Natural killer cell (primary cell): ENCODE measurements at regions not wholly inside any gene's neighbourhood (a gene's known extent, or its start where the extent isn't known, plus 50 kb on each side); places are given as distances from the start of the nearest gene placed in this dataset.

ENCODE experiments used
- ATAC-seq, 3 donors: fragments of 150-1000 bp in 2 of 3; fragments of 200-7000 bp in 1 of 3; cut with Tn5 transposase; 1 replicate in 1 of 3; 2 replicates in 2 of 3; pipeline ENCODE4 v1.10.0; 2021; ENCODE audit warnings: mild to moderate bottlenecking in 2 of 3, moderate library complexity in 2 of 3
- DNase-seq, 2 donors: peaks; one replicate each; pipeline versions ENCODE4 v3.0.0 to v3.0.0-alpha.2; 2013 to 2021; ENCODE audit warnings: mixed read lengths in 1 of 2
- H3K27ac ChIP-seq: one replicate; pipeline ENCODE4 v1.5.1; 2013; ENCODE audit warnings: mild to moderate bottlenecking, low read length
- H3K27me3 ChIP-seq: one replicate; pipeline ENCODE4 v1.6.1; 2013; ENCODE audit warnings: low read length; ENCODE audit not compliant: control insufficient read depth, insufficient read depth
- H3K36me3 ChIP-seq: one replicate; pipeline ENCODE4 v1.6.1; 2013; ENCODE audit warnings: low read length; ENCODE audit not compliant: control insufficient read depth, insufficient read depth
- H3K4me1 ChIP-seq: one replicate; pipeline ENCODE4 v1.6.1; 2013; ENCODE audit warnings: low read length; ENCODE audit not compliant: control insufficient read depth, insufficient read depth
- H3K4me3 ChIP-seq: one replicate; pipeline ENCODE4 v1.5.1; 2013; ENCODE audit warnings: low read length
- H3K9me3 ChIP-seq: one replicate; pipeline ENCODE4 v1.6.1; 2013; ENCODE audit warnings: low read length; ENCODE audit not compliant: control insufficient read depth, insufficient read depth
- H3K27ac Mint-ChIP-seq, 2 donors: one replicate each; pipeline ENCODE4 v1.8.0; 2022; ENCODE audit warnings: mild to moderate bottlenecking in 2 of 2, mixed read lengths in 2 of 2, moderate library complexity in 1 of 2
- H3K27me3 Mint-ChIP-seq, 2 donors: one replicate each; pipeline ENCODE4 v1.8.0; 2022; ENCODE audit warnings: low read depth in 2 of 2, mixed read lengths in 2 of 2
- H3K36me3 Mint-ChIP-seq: one replicate; pipeline ENCODE4 v1.8.0; 2022; ENCODE audit warnings: mixed read lengths
- H3K4me1 Mint-ChIP-seq, 2 donors: one replicate each; pipeline ENCODE4 v1.8.0; 2022; ENCODE audit warnings: mixed read lengths in 2 of 2
- H3K4me3 Mint-ChIP-seq: one replicate; pipeline ENCODE4 v1.8.0; 2022; ENCODE audit warnings: mild to moderate bottlenecking, moderate library complexity, mixed read lengths
- H3K9me3 Mint-ChIP-seq, 2 donors: one replicate each; pipeline ENCODE4 v1.8.0; 2022; ENCODE audit warnings: mixed read lengths in 2 of 2
- WGBS: methylation state at CpG from one replicate; pipeline ENCODE4 v1.1.7; 2013; ENCODE audit warnings: missing lambda C conversion rate; ENCODE audit not compliant: insufficient coverage; 5-methylcytosine and 5-hydroxymethylcytosine counted together
- intact Hi-C: fragments of 100-400 bp; cut with micrococcal nuclease; formaldehyde crosslinking; loops from one replicate; pipeline ENCODE4 v1.14.2; 2022
- TF ChIP-seq, protein P1 (sequence below): fragments of 200-600 bp; IDR thresholded peaks from one replicate; pipeline ENCODE4 v1.8.0; 2022; ENCODE audit warnings: antibody characterized with exemption

DNA sequence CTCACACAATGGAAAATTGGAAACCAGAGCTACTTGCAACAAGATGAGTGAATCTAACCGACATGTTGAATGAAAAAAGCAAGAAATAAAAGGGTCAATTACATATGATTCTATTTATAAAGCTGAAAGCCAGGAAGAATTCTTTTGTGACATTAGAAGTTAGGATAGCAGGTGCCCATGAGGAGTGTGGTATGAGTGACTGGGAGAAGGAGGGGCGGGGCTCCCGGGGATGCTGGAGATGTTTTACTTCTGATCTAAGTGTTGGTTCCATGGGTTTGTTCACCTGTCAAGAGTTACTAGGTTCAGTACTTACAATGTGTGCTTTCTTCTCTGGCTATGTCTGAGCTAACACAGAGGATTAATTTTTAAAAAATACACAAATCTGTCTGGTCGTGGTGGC lies 60.8 kb downstream of the NSMCE3 start:
- 79% methylated on average over 4 of the region's 4 CpGs for WGBS
- no peak overlapping the region for H3K4me3 Mint-ChIP-seq
- no peak for DNase-seq
- peaks cover 14 to 22% of the 10 kb centered on the region in 2 donors for H3K27me3 Mint-ChIP-seq
- no peak overlapping the region for H3K4me3 ChIP-seq
- no peak overlapping the region for H3K27ac Mint-ChIP-seq
- H3K4me1 Mint-ChIP-seq, result peaks cover 0 to 3% of the 10 kb centered on the region in 2 donors
- no peaks in the 10 kb centered on the region for H3K9me3 Mint-ChIP-seq
- no peaks in the 10 kb centered on the region for H3K36me3 ChIP-seq
- no peaks in the 10 kb centered on the region for H3K9me3 ChIP-seq
- TF ChIP-seq, protein P1, sequence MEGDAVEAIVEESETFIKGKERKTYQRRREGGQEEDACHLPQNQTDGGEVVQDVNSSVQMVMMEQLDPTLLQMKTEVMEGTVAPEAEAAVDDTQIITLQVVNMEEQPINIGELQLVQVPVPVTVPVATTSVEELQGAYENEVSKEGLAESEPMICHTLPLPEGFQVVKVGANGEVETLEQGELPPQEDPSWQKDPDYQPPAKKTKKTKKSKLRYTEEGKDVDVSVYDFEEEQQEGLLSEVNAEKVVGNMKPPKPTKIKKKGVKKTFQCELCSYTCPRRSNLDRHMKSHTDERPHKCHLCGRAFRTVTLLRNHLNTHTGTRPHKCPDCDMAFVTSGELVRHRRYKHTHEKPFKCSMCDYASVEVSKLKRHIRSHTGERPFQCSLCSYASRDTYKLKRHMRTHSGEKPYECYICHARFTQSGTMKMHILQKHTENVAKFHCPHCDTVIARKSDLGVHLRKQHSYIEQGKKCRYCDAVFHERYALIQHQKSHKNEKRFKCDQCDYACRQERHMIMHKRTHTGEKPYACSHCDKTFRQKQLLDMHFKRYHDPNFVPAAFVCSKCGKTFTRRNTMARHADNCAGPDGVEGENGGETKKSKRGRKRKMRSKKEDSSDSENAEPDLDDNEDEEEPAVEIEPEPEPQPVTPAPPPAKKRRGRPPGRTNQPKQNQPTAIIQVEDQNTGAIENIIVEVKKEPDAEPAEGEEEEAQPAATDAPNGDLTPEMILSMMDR, result no peak
- H3K27me3 ChIP-seq, result no peaks in the 10 kb centered on the region
- no peaks in the 10 kb centered on the region for H3K36me3 Mint-ChIP-seq
- no peak for ATAC-seq
- H3K4me1 ChIP-seq, result no peaks in the 10 kb centered on the region
- no peak overlapping the region for H3K27ac ChIP-seq
- intact Hi-C loops, result no loop called here

DNA sequence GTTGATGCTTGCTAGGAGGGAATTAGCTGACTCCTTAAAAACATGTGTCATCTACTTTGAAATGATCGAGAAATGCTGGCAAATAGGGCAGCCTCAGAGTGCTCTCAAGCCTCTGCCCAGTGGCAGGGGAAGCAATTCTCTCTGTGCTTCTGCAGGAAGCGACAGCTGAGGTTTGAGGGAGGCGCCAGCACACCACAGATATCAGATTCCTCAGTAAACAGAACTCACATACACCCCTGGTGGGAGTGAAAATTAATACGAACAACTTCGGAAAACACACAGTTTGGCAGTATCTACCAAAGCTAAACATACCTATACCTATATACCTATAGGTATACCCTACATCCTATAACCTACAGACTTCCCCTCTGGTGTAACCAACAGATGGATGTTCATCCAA lies 61.3 kb downstream of the NSMCE3 start:
- Mint-ChIP-seq H3K4me3 (no peak overlapping the region), H3K4me1 (peaks cover 0 to 3% of the 10 kb centered on the region in 2 donors), H3K27me3 (peaks cover 19% of the 10 kb centered on the region in 2 donors), H3K9me3 (no peaks in the 10 kb centered on the region), H3K36me3 (no peaks in the 10 kb centered on the region), H3K27ac (no peak overlapping the region)
- DNase-seq, result peak in 1 of 2 donors; percentile 23
- intact Hi-C loops, result no loop called here
- no peak overlapping the region for H3K4me3 ChIP-seq
- WGBS, result 26% methylated on average over 5 of the region's 5 CpGs
- ATAC-seq, result peak in 1 of 3 donors; percentile 51
- TF ChIP-seq, protein P1, result no peak
- H3K9me3 ChIP-seq, result no peaks in the 10 kb centered on the region
- H3K4me1 ChIP-seq, result no peaks in the 10 kb centered on the region
- no peaks in the 10 kb centered on the region for H3K27me3 ChIP-seq
- no peaks in the 10 kb centered on the region for H3K36me3 ChIP-seq
- no peak overlapping the region for H3K27ac ChIP-seq

DNA sequence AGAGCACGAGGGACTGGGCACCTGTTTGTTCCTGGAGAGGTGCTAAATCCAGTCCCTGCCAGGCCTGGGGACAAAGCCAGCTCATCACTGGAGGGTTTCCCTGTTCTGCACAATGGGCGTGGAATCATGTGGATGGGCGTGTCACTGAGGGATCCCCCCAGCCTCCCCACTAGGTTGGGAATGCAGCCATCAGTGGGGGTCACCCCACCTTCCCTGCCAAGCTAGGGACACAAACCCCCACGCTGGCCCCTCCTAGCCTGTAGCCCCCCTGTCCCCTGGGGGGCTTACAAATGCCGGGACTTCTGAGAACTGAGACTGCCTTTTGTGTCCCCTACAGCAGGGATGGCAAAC lies 61.9 kb downstream of the NSMCE3 start:
- no peak overlapping the region for H3K4me3 Mint-ChIP-seq
- H3K4me1 Mint-ChIP-seq, result peaks cover 0 to 3% of the 10 kb centered on the region in 2 donors
- H3K27ac Mint-ChIP-seq, result no peak overlapping the region
- ATAC-seq (no peak), DNase-seq (no peak)
- Histone ChIP-seq H3K27me3 (no peaks in the 10 kb centered on the region), H3K27ac (no peak overlapping the region), H3K4me1 (no peaks in the 10 kb centered on the region), H3K9me3 (no peaks in the 10 kb centered on the region), H3K4me3 (no peak overlapping the region), H3K36me3 (no peaks in the 10 kb centered on the region)
- WGBS, result 62% methylated on average over 5 of the region's 5 CpGs
- intact Hi-C loops, result no loop called here
- H3K36me3 Mint-ChIP-seq, result no peaks in the 10 kb centered on the region
- H3K9me3 Mint-ChIP-seq, result no peaks in the 10 kb centered on the region
- peaks cover 18 to 20% of the 10 kb centered on the region in 2 donors for H3K27me3 Mint-ChIP-seq
- TF ChIP-seq, protein P1, result no peak

DNA sequence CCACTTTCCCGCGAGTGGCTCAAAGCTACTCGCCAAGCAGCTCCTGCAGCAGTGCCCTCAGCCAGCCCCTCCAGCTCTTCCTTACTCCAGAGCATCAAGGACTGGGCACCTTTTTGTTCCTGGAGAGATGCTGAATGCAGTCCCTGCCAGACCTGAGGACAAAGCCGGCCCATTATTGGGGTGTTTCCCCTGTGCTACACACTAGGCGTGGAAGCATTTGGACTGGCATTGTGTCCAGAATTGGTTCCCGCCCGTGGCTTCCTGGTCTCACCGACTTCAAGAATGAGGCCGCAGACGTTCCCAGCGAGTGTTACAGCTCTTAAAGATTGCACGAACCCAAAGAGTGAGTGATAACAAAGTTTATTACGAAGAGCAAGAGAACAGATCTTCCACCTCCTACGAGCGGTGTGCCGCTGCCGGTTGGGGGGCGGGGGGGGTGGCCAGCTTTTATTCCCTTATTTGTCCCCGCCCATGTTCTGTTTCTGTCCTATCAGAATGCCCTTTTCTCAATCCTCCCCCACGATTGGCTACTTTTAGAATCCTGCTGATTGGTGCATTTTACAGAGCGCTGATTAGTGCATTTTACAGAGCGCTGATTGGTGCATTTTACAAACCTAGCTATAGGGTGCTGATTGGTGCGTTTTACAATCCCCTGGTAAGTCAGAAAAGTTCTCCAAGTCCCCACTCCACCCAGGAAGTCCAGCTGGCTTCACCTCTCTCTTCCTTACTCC lies 62.4 kb downstream of the NSMCE3 start:
- Histone ChIP-seq H3K27ac (no peak overlapping the region), H3K36me3 (no peaks in the 10 kb centered on the region), H3K9me3 (no peaks in the 10 kb centered on the region), H3K4me3 (no peak overlapping the region), H3K27me3 (no peaks in the 10 kb centered on the region), H3K4me1 (no peaks in the 10 kb centered on the region)
- Mint-ChIP-seq H3K4me1 (peaks cover 0 to 3% of the 10 kb centered on the region in 2 donors), H3K27ac (no peak overlapping the region), H3K9me3 (no peaks in the 10 kb centered on the region), H3K4me3 (no peak overlapping the region), H3K36me3 (no peaks in the 10 kb centered on the region), H3K27me3 (peaks cover 17 to 20% of the 10 kb centered on the region in 2 donors)
- TF ChIP-seq, protein P1, result no peak
- no peak for ATAC-seq
- WGBS, result 89% methylated on average over 22 of the region's 23 CpGs
- intact Hi-C loops, result no loop called here
- DNase-seq, result no peak
